HG03432 (cell line): ENCODE measurements at regions not wholly inside any gene's neighbourhood (a gene's known extent, or its start where the extent isn't known, plus 50 kb on each side); places are given as distances from the start of the nearest gene placed in this dataset.
"Not testable (repeated sequence)": the region's sequence is repeated elsewhere in the genome, so short reads cannot be mapped to it uniquely, and the experiment has no call there.

Experiments used
- ATAC-seq: cut with Tn5 transposase; IDR thresholded peaks from one replicate; pipeline ENCODE4 v1.9.1; 2021; ENCODE audit warnings: mild to moderate bottlenecking, moderate library complexity; ENCODE audit not compliant: unreplicated experiment

GRCh38 chr5:174571662-174572397, 152.6 kb upstream of the MSX2 start:
- no peak for ATAC-seq

- ATAC-seq = no peak
Measured at GRCh38 chr5:174572591-174572990, 151.8 kb upstream of the MSX2 start.

- ATAC-seq = no peak
Measured at GRCh38 chr5:174573221-174573994, 151.0 kb upstream of the MSX2 start.

- no peak for ATAC-seq
Measured at GRCh38 chr5:174575043-174575442, 149.3 kb upstream of the MSX2 start.

- no peak for ATAC-seq
Measured at GRCh38 chr5:174576042-174576441, 148.3 kb upstream of the MSX2 start.

GRCh38 chr5:174581479-174581878, 142.9 kb upstream of the MSX2 start:
- ATAC-seq = no peak

GRCh38 chr5:174581894-174582293, 142.5 kb upstream of the MSX2 start:
- ATAC-seq = no peak

- no peak for ATAC-seq
Measured at GRCh38 chr5:174583071-174583470, 141.3 kb upstream of the MSX2 start.

GRCh38 chr5:174585472-174585871, 138.9 kb upstream of the MSX2 start:
- no peak for ATAC-seq

- ATAC-seq = not testable (repeated sequence)
Measured at GRCh38 chr5:174586163-174586562, 138.2 kb upstream of the MSX2 start.

GRCh38 chr5:174589011-174589410, 135.4 kb upstream of the MSX2 start:
- ATAC-seq = no peak

- ATAC-seq = no peak
Measured at GRCh38 chr5:174589599-174589998, 134.8 kb upstream of the MSX2 start.

GRCh38 chr5:174590820-174591219, 133.6 kb upstream of the MSX2 start:
- no peak for ATAC-seq

- no peak for ATAC-seq
Measured at GRCh38 chr5:174596429-174596828, 128.0 kb upstream of the MSX2 start.

GRCh38 chr5:174599992-174600391, 124.4 kb upstream of the MSX2 start:
- no peak for ATAC-seq

GRCh38 chr5:174601946-174602345, 122.4 kb upstream of the MSX2 start:
- no peak for ATAC-seq

- no peak for ATAC-seq
Measured at GRCh38 chr5:174606153-174606552, 118.2 kb upstream of the MSX2 start.

GRCh38 chr5:174606646-174607045, 117.7 kb upstream of the MSX2 start:
- no peak for ATAC-seq

- no peak for ATAC-seq
Measured at GRCh38 chr5:174607205-174607604, 117.2 kb upstream of the MSX2 start.

GRCh38 chr5:174607916-174608315, 116.5 kb upstream of the MSX2 start:
- no peak for ATAC-seq

GRCh38 chr5:174608631-174609097, 115.7 kb upstream of the MSX2 start:
- no peak for ATAC-seq

GRCh38 chr5:174609116-174609515, 115.3 kb upstream of the MSX2 start:
- ATAC-seq = no peak
